ENCODE measurements at regions not wholly inside any gene's neighbourhood (a gene's known extent, or its start where the extent isn't known, plus 50 kb on each side); places are given as distances from the start of the nearest gene placed in this dataset.
"Not testable (repeated sequence)": the region's sequence is repeated elsewhere in the genome, so short reads cannot be mapped to it uniquely, and the experiment has no call there.

GRCh38 chr4:164596318-164596878, 157.5 kb upstream of the SMIM31 start:
- Mint-ChIP-seq H3K9me3 (ENCODE audit: unreplicated experiment) (peaks cover 7% of the 10 kb centered on the region), H3K36me3 (ENCODE audit: insufficient read depth, unreplicated experiment) (no peaks in the 10 kb centered on the region), H3K4me3 (ENCODE audit: unreplicated experiment) (no peak overlapping the region), H3K4me1 (ENCODE audit: insufficient read depth, unreplicated experiment) (no peaks in the 10 kb centered on the region), H3K27ac (ENCODE audit: low read depth, unreplicated experiment) (no peak overlapping the region), H3K27me3 (ENCODE audit: insufficient read depth, unreplicated experiment) (no peaks in the 10 kb centered on the region)
- intact Hi-C loops (cut with micrococcal nuclease), result no loop called here
- ChIA-PET CTCF (interaction anchor here (0.6 to 1.2 kb wide), 2 partner anchors 15 to 77 kb away, joined by 3 read pairs; no protein-coding TSS in a partner anchor), POLR2A (no interaction called here)
- BruUV-seq (replicated peaks), result no TSS peak
- no peak for DNase-seq (ENCODE audit: unreplicated experiment)
- no peak for TF ChIP-seq CTCF (IDR thresholded peaks at IDR 0.05; ENCODE audit: unreplicated experiment)

DNA sequence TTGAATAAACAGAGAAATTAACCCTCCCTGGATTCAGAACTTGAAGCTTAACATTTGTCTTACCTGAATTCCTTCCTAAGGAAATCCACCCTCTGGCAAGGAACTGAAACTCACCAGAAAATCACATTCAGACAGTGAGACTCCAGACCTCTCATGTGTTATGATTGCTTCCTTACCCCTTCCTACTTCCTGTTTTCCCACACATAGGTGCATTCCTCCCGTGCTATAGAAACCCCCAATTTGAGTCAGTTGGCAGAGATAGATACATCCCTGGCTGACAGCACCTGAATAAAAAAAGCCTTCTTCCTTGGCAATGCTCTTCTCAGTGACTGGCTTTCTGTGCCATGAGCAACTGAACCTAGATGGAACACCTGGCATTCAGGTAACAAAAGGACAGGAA, 157.0 kb upstream of the SMIM31 start:
- CTCF ChIA-PET, result interaction anchor here (0.6 to 0.8 kb wide), 2 partner anchors 18 to 77 kb away, joined by 3 to 5 read pairs; no protein-coding TSS in a partner anchor
- Mint-ChIP-seq H3K27ac (ENCODE audit: low read depth, unreplicated experiment) (no peak overlapping the region), H3K36me3 (ENCODE audit: insufficient read depth, unreplicated experiment) (no peaks in the 10 kb centered on the region), H3K27me3 (ENCODE audit: insufficient read depth, unreplicated experiment) (no peaks in the 10 kb centered on the region), H3K4me3 (ENCODE audit: unreplicated experiment) (no peak overlapping the region), H3K4me1 (ENCODE audit: insufficient read depth, unreplicated experiment) (no peaks in the 10 kb centered on the region), H3K9me3 (ENCODE audit: unreplicated experiment) (peaks cover 7% of the 10 kb centered on the region)
- no peak for DNase-seq (ENCODE audit: unreplicated experiment)
- no peak for TF ChIP-seq CTCF (IDR thresholded peaks at IDR 0.05; ENCODE audit: unreplicated experiment)
- POLR2A ChIA-PET, result no interaction called here
- no TSS peak for BruUV-seq (replicated peaks)
- intact Hi-C loops (cut with micrococcal nuclease), result no loop called here

DNA sequence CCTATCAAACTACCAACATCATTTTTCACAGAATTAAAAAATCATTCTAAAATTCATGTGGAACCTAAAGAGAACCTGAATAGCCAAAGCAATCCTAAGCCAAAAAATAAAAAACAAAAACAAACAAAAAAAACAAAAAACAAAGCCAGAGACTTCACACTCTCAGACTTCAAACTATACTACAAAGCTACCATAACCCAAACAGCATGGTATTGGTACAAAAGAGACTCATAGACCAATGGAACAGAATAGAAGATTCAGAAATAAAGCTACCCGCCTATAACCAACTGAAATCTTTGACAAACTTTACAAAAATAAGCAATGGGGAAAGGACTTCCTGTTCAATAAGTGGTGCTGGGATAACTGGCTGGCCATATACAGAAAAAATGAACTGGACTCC, 152.3 kb upstream of the SMIM31 start:
- intact Hi-C loops (cut with micrococcal nuclease), result no loop called here
- Mint-ChIP-seq H3K36me3 (ENCODE audit: insufficient read depth, unreplicated experiment) (no peaks in the 10 kb centered on the region), H3K27ac (ENCODE audit: low read depth, unreplicated experiment) (no peak overlapping the region), H3K4me3 (ENCODE audit: unreplicated experiment) (no peak overlapping the region), H3K4me1 (ENCODE audit: insufficient read depth, unreplicated experiment) (no peaks in the 10 kb centered on the region), H3K9me3 (ENCODE audit: unreplicated experiment) (peaks cover 7% of the 10 kb centered on the region), H3K27me3 (ENCODE audit: insufficient read depth, unreplicated experiment) (no peaks in the 10 kb centered on the region)
- TF ChIP-seq CTCF (IDR thresholded peaks at IDR 0.05; ENCODE audit: unreplicated experiment), result no peak
- no peak for DNase-seq (ENCODE audit: unreplicated experiment)
- BruUV-seq (replicated peaks), result no TSS peak
- ChIA-PET CTCF (interaction anchor here (0.6 kb wide), 1 partner anchor 598 kb away, joined by 3 read pairs; no protein-coding TSS in a partner anchor), POLR2A (no interaction called here)

GRCh38 chr4:164605791-164606190, 148.1 kb upstream of the SMIM31 start:
- H3K36me3 Mint-ChIP-seq (ENCODE audit: insufficient read depth, unreplicated experiment); H3K27me3 Mint-ChIP-seq (ENCODE audit: insufficient read depth, unreplicated experiment); H3K27ac Mint-ChIP-seq (ENCODE audit: low read depth, unreplicated experiment); BruUV-seq (replicated peaks); H3K4me3 Mint-ChIP-seq (ENCODE audit: unreplicated experiment); H3K4me1 Mint-ChIP-seq (ENCODE audit: insufficient read depth, unreplicated experiment); DNase-seq (ENCODE audit: unreplicated experiment); intact Hi-C loops (cut with micrococcal nuclease); H3K9me3 Mint-ChIP-seq (ENCODE audit: unreplicated experiment): not testable (repeated sequence)
- ChIA-PET POLR2A (interaction anchor here (0.7 kb wide), 1 partner anchor 16 kb away, joined by 4 read pairs; no protein-coding TSS in a partner anchor), CTCF (interaction anchor here (0.6 kb wide), 1 partner anchor 808 kb away, joined by 4 read pairs; no protein-coding TSS in a partner anchor)

Measured in MCF 10A (cell line).